GM06990 (cell line): ENCODE measurements at regions not wholly inside any gene's neighbourhood (a gene's known extent, or its start where the extent isn't known, plus 50 kb on each side); places are given as distances from the start of the nearest gene placed in this dataset.

ENCODE experiments used
- DNase-seq: peaks from one replicate; pipeline ENCODE4 v3.0.0-alpha.2; 2011; ENCODE audit not compliant: insufficient read length; ENCODE audit errors: extremely low read depth
- H3K27me3 ChIP-seq: replicated peaks from 2 replicates; pipeline ENCODE4 v1.6.0; 2011; ENCODE audit warnings: low read length; ENCODE audit not compliant: control insufficient read depth, insufficient read depth
- H3K36me3 ChIP-seq: 2 replicates; pipeline ENCODE4 v1.5.1; 2011; ENCODE audit warnings: low read length; ENCODE audit not compliant: control insufficient read depth, insufficient read depth
- H3K4me3 ChIP-seq: replicated peaks from 2 replicates; pipeline ENCODE4 v1.5.1; 2011; ENCODE audit warnings: low read depth, mild to moderate bottlenecking, control low read depth, low read length
- CTCF ChIP-seq: IDR thresholded peaks from 2 replicates; pipeline ENCODE4 v1.5.1; 2011; ENCODE audit warnings: low read length, control low read depth, mild to moderate bottlenecking, inconsistent platforms; ENCODE audit not compliant: insufficient read depth, poor library complexity, severe bottlenecking

- TF ChIP-seq CTCF = no peak
- no peak for DNase-seq
- Histone ChIP-seq H3K36me3 (no peaks in the 10 kb centered on the region), H3K27me3 (no peaks in the 10 kb centered on the region), H3K4me3 (no peak overlapping the region)
Measured at GRCh38 chr4:127538016-127538415, 94.7 kb upstream of the INTU start.

- no peak for TF ChIP-seq CTCF
- no peak overlapping the region for H3K4me3 ChIP-seq
- no peak for DNase-seq
- no peaks in the 10 kb centered on the region for H3K36me3 ChIP-seq
- H3K27me3 ChIP-seq = no peaks in the 10 kb centered on the region
Measured at GRCh38 chr4:127540497-127541025, 92.2 kb upstream of the INTU start.

GRCh38 chr4:127545271-127545670 lies 87.5 kb upstream of the INTU start:
- Histone ChIP-seq H3K36me3 (no peaks in the 10 kb centered on the region), H3K27me3 (no peaks in the 10 kb centered on the region), H3K4me3 (no peak overlapping the region)
- no peak for DNase-seq
- TF ChIP-seq CTCF = no peak

- no peak for TF ChIP-seq CTCF
- Histone ChIP-seq H3K4me3 (no peak overlapping the region), H3K36me3 (no peaks in the 10 kb centered on the region), H3K27me3 (no peaks in the 10 kb centered on the region)
- no peak for DNase-seq
Measured at GRCh38 chr4:127548990-127549925, 83.5 kb upstream of the INTU start.

- H3K36me3 ChIP-seq = no peaks in the 10 kb centered on the region
- DNase-seq = no peak
- no peak for TF ChIP-seq CTCF
- H3K27me3 ChIP-seq = no peaks in the 10 kb centered on the region
- H3K4me3 ChIP-seq = no peak overlapping the region
Measured at GRCh38 chr4:127555106-127555505, 77.7 kb upstream of the INTU start.

GRCh38 chr4:127558088-127558487 lies 74.7 kb upstream of the INTU start:
- no peak for TF ChIP-seq CTCF
- no peak overlapping the region for H3K4me3 ChIP-seq
- no peaks in the 10 kb centered on the region for H3K27me3 ChIP-seq
- no peak for DNase-seq
- no peaks in the 10 kb centered on the region for H3K36me3 ChIP-seq
